CD4-positive, alpha-beta memory T cell (primary cell): ENCODE measurements at regions not wholly inside any gene's neighbourhood (a gene's known extent, or its start where the extent isn't known, plus 50 kb on each side); places are given as distances from the start of the nearest gene placed in this dataset.
A peak's percentile ranks its signal among the peaks of the same experiment; 100 is the strongest.

Source experiments
- CTCF ChIA-PET: fragments of 350-600 bp; sonication (Branson Sonifier 250); formaldehyde crosslinking; loops from one replicate; lab custom pipeline; 2021; ENCODE audit warnings: inconsistent platforms; ENCODE audit not compliant: partially characterized antibody; lab: Charles Lee
- POLR2A ChIA-PET: fragments of 350-600 bp; sonication (Branson Sonifier 250); formaldehyde crosslinking; loops from one replicate; lab custom pipeline; 2021; ENCODE audit not compliant: partially characterized antibody; lab: Charles Lee
- DNase-seq, 5 donors: peaks; one replicate each; pipeline versions ENCODE4 v3.0.0 to v3.0.0-alpha.2; 2020 to 2022; ENCODE audit warnings: mixed read lengths in 1 of 5
- H3K27ac ChIP-seq: one replicate; pipeline ENCODE4 v1.7.0; 2013; ENCODE audit warnings: low read depth, low read length
- H3K27me3 ChIP-seq: 2 replicates; pipeline ENCODE4 v1.7.0; 2013; ENCODE audit warnings: mild to moderate bottlenecking, low read length, moderate library complexity; ENCODE audit not compliant: insufficient read depth
- H3K36me3 ChIP-seq: 2 replicates; pipeline ENCODE4 v1.7.0; 2013; ENCODE audit warnings: mild to moderate bottlenecking, low read length, moderate library complexity; ENCODE audit not compliant: insufficient read depth
- H3K4me1 ChIP-seq: 2 replicates; pipeline ENCODE4 v1.7.0; 2013; ENCODE audit warnings: mild to moderate bottlenecking, low read length, moderate library complexity; ENCODE audit not compliant: insufficient read depth
- H3K4me3 ChIP-seq, 2 donors: one replicate each; pipeline ENCODE4 v1.7.0; 2013; ENCODE audit warnings: low read length in 2 of 2, mild to moderate bottlenecking in 1 of 2
- H3K9me3 ChIP-seq, 2 donors: one replicate each; pipeline ENCODE4 v1.7.0; 2013; ENCODE audit warnings: low read length in 2 of 2, control low read depth in 1 of 2; ENCODE audit not compliant: control insufficient read depth in 1 of 2
- H3K27ac Mint-ChIP-seq, 7 donors: one replicate each; pipeline ENCODE4 v1.8.0; 2020 to 2021; ENCODE audit warnings: mixed read lengths in 7 of 7, mild to moderate bottlenecking in 6 of 7, inconsistent platforms in 3 of 7, moderate library complexity in 3 of 7
- H3K27me3 Mint-ChIP-seq, 2 donors: one replicate each; pipeline ENCODE4 v1.8.0; 2020 to 2021; ENCODE audit warnings: mixed read lengths in 2 of 2
- H3K36me3 Mint-ChIP-seq, 2 donors: one replicate each; pipeline ENCODE4 v1.8.0; 2020 to 2021; ENCODE audit warnings: mixed read lengths in 2 of 2, inconsistent platforms in 1 of 2, mild to moderate bottlenecking in 1 of 2
- H3K4me1 Mint-ChIP-seq, 4 donors: one replicate each; pipeline ENCODE4 v1.8.0; 2020 to 2021; ENCODE audit warnings: mixed read lengths in 4 of 4, mild to moderate bottlenecking in 1 of 4
- H3K4me3 Mint-ChIP-seq, 8 donors: one replicate each; pipeline ENCODE4 v1.8.0; 2020 to 2021; ENCODE audit warnings: mixed read lengths in 8 of 8, mild to moderate bottlenecking in 7 of 8, moderate library complexity in 6 of 8, inconsistent platforms in 3 of 8
- H3K9me3 Mint-ChIP-seq, 8 donors: one replicate each; pipeline ENCODE4 v1.8.0; 2020 to 2021; ENCODE audit warnings: mixed read lengths in 8 of 8, mild to moderate bottlenecking in 5 of 8, inconsistent platforms in 3 of 8, moderate library complexity in 1 of 8
- intact Hi-C: fragments of 100-400 bp; cut with micrococcal nuclease; formaldehyde crosslinking; loops from one replicate; pipeline ENCODE4 v1.15.1; 2023

DNA sequence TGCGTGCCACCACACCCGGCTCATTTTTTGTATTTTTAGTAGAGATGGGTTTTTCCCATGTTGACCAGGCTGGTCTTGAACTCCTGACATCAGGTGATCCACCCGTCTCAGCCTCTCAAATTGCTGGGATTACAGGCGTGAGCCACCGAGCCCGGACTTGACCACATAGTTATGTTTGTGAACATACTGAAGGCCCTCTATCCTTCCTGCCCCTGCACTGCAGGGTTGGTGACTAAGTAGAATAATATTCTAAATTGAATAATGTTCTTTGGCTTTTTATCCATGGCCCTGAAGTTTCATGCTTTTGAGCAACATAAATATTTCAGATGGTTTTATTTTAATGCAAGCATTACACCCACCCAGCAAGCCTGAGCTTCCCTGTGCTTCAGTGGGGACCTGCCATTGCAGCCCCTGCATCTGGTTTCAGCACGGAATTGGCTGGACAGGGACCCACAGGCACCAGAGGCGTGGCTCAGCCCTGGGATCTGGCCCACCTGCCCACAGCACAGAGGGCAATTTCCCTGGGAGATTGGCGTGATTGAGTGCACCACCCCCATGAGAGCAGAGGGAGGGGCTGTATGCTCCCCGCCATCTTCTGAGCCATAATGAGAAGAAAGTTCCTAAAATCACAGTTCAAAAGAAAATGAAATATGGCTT lies 460.5 kb downstream of the BRD1 start:
- no peaks in the 10 kb centered on the region for H3K4me1 ChIP-seq
- Mint-ChIP-seq H3K27ac (no peak overlapping the region), H3K4me1 (no peaks in the 10 kb centered on the region), H3K4me3 (no peak overlapping the region), H3K27me3 (peaks cover 6 to 7% of the 10 kb centered on the region in 2 donors), H3K9me3 (no peaks in the 10 kb centered on the region), H3K36me3 (no peaks in the 10 kb centered on the region)
- POLR2A ChIA-PET = no interaction called here
- no peaks in the 10 kb centered on the region for H3K27me3 ChIP-seq
- H3K9me3 ChIP-seq = no peaks in the 10 kb centered on the region
- H3K36me3 ChIP-seq = no peaks in the 10 kb centered on the region
- intact Hi-C loops = no loop called here
- no peak for DNase-seq
- CTCF ChIA-PET = no interaction called here
- no peak overlapping the region for H3K4me3 ChIP-seq
- H3K27ac ChIP-seq = no peak overlapping the region

DNA sequence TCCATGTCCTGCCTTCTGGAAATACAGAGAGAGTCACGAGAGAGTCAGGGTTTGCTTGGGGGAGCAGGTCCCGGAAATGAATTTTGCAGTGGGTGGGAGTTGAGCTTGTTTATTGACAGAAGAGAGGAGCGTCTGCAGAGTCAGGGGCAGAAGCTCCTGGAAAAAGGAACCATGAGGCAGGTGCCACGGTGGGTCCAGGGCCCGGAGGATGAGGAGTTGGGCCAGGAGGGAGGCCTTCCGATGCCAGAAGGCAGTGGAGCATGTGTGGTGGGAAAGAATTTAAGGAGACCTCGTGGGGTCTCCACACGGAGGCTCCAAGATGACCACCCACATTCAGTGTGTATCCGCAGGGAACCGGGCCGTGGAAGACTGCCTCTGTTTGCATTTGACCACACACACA lies 461.2 kb downstream of the BRD1 start:
- ChIA-PET CTCF (no interaction called here), POLR2A (no interaction called here)
- no peak overlapping the region for H3K4me3 ChIP-seq
- Mint-ChIP-seq H3K27me3 (peaks cover 6 to 9% of the 10 kb centered on the region in 2 donors), H3K27ac (no peak overlapping the region), H3K9me3 (peaks cover 0 to 2% (median 0%) of the 10 kb centered on the region in 8 donors), H3K36me3 (no peaks in the 10 kb centered on the region), H3K4me3 (no peak overlapping the region), H3K4me1 (no peaks in the 10 kb centered on the region)
- no peaks in the 10 kb centered on the region for H3K4me1 ChIP-seq
- no peak for DNase-seq
- intact Hi-C loops = no loop called here
- H3K36me3 ChIP-seq = no peaks in the 10 kb centered on the region
- no peaks in the 10 kb centered on the region for H3K9me3 ChIP-seq
- H3K27ac ChIP-seq = no peak overlapping the region
- H3K27me3 ChIP-seq = no peaks in the 10 kb centered on the region

- Mint-ChIP-seq H3K27me3 (peaks cover 6 to 9% of the 10 kb centered on the region in 2 donors), H3K9me3 (peaks cover 0 to 2% (median 0%) of the 10 kb centered on the region in 8 donors), H3K4me1 (no peaks in the 10 kb centered on the region), H3K36me3 (no peaks in the 10 kb centered on the region), H3K4me3 (no peak overlapping the region), H3K27ac (peak overlapping the region in 1 of 7 donors; percentile 57)
- ChIA-PET CTCF (no interaction called here), POLR2A (no interaction called here)
- no peak for DNase-seq
- Histone ChIP-seq H3K4me1 (no peaks in the 10 kb centered on the region), H3K27ac (no peak overlapping the region), H3K36me3 (no peaks in the 10 kb centered on the region), H3K27me3 (no peaks in the 10 kb centered on the region), H3K9me3 (no peaks in the 10 kb centered on the region), H3K4me3 (no peak overlapping the region)
- intact Hi-C loops = no loop called here
Observed at GRCh38 chr22:49365910-49366309, 461.8 kb downstream of the BRD1 start.

DNA sequence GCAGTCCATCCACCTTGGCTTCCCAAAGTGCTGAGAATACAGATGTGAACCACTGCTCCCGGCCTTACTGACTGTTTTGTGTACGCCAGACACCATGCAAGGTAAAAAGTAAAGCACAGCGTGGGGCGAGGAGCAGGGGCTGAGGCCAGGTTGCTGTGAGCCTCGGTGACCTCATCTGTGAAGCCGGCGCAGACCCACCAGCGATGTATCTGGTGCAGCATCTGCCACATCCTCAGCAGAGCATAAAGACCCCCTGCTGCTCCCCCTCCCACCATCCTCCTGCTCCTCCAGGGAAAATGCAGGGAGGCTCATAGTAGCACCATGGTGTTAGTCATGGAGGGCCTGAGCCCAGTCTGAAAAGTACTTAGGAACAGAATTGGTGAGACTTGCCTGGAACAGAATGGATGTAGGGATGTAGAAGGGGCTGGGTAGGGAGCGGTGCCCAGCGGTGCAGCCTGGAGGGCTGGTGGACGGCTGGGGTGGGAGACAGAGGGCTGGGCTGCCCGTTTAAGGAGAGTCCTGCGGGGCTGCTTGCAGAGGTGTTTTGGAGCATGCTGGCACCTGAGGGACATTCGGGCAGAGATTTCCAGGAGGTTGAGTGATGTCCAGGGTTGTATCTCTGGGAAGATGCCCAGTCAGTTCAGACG lies 462.4 kb downstream of the BRD1 start:
- no peaks in the 10 kb centered on the region for H3K36me3 Mint-ChIP-seq
- CTCF ChIA-PET = interaction anchor here (1.1 kb wide), 1 partner anchor 61 kb away, joined by 3 read pairs; no protein-coding TSS in a partner anchor
- H3K9me3 ChIP-seq = no peaks in the 10 kb centered on the region
- intact Hi-C loops = no loop called here
- H3K36me3 ChIP-seq = no peaks in the 10 kb centered on the region
- DNase-seq = no peak
- H3K27ac ChIP-seq = no peak overlapping the region
- no peak overlapping the region for H3K4me3 ChIP-seq
- H3K27ac Mint-ChIP-seq = no peak overlapping the region
- H3K9me3 Mint-ChIP-seq = peaks cover 0 to 2% (median 0%) of the 10 kb centered on the region in 8 donors
- H3K27me3 Mint-ChIP-seq = peaks cover 6 to 9% of the 10 kb centered on the region in 2 donors
- H3K27me3 ChIP-seq = no peaks in the 10 kb centered on the region
- no peak overlapping the region for H3K4me3 Mint-ChIP-seq
- no peaks in the 10 kb centered on the region for H3K4me1 ChIP-seq
- H3K4me1 Mint-ChIP-seq = no peaks in the 10 kb centered on the region
- POLR2A ChIA-PET = no interaction called here

DNA sequence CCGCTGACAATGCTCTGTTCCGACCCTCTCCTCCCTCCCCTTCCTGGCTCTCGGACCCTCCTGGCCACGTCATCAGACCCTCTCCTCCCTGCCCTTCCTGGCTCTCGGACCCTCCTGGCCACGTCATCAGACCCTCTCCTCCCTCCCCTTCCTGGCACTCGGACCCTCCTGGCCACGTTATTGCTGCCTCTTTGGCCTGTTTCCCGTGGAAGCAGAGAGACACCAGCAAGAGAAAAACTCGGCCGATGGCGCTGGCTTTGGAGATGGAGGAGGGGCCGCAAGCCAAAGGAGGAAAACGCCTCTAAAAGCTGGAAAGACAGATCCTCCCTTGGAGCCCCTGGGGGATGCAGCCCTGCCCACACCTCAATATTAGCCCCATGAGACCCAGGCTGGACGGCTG lies 463.3 kb downstream of the BRD1 start:
- H3K9me3 Mint-ChIP-seq = peaks cover 0 to 2% (median 0%) of the 10 kb centered on the region in 8 donors
- ChIA-PET CTCF (interaction anchor here (1.1 kb wide), 1 partner anchor 60 kb away, joined by 3 read pairs; no protein-coding TSS in a partner anchor), POLR2A (no interaction called here)
- Histone ChIP-seq H3K4me1 (no peaks in the 10 kb centered on the region), H3K36me3 (no peaks in the 10 kb centered on the region), H3K9me3 (no peaks in the 10 kb centered on the region), H3K4me3 (no peak overlapping the region), H3K27me3 (no peaks in the 10 kb centered on the region), H3K27ac (no peak overlapping the region)
- intact Hi-C loops = no loop called here
- H3K4me1 Mint-ChIP-seq = no peaks in the 10 kb centered on the region
- no peak overlapping the region for H3K27ac Mint-ChIP-seq
- H3K36me3 Mint-ChIP-seq = no peaks in the 10 kb centered on the region
- H3K4me3 Mint-ChIP-seq = no peak overlapping the region
- no peak for DNase-seq
- H3K27me3 Mint-ChIP-seq = peaks cover 6 to 9% of the 10 kb centered on the region in 2 donors

DNA sequence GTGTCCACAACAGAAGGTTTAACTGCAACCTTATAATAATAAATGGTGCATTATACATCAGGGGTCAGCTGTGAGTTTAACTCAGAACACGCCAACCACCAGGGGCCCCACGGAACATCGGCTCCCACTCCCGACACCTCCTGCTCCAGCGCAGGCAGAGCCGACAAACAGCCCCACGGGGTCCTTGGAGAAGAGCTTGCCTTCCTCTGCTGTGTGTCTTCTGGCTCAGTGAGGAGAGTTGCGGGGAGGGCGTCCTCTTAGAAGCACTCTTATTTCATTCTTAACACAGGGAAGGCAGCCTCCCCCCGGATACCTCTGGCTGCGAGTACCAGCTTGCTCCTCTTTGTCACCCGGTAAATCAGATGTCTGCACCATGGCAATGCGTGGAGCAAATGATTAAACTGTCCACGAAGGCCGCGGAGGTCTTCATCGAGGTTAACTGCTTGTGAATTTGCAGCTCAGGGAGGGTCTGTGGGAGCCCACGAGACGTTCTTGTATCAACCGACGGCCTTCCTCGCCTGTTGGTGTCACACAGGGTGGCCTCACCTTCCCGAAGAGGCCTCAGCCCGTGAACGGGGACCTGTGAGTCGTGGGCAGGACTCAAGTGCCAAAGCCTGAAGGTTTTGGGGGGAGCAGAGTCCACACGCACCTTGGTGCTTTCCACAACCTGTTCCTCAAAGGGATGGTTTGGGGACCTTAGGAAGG lies 464.0 kb downstream of the BRD1 start:
- CTCF ChIA-PET = no interaction called here
- Histone ChIP-seq H3K27ac (no peak overlapping the region), H3K4me1 (no peaks in the 10 kb centered on the region), H3K9me3 (no peaks in the 10 kb centered on the region), H3K4me3 (no peak overlapping the region), H3K36me3 (no peaks in the 10 kb centered on the region), H3K27me3 (no peaks in the 10 kb centered on the region)
- Mint-ChIP-seq H3K36me3 (no peaks in the 10 kb centered on the region), H3K27ac (no peak overlapping the region), H3K4me1 (no peaks in the 10 kb centered on the region), H3K4me3 (no peak overlapping the region), H3K27me3 (peaks cover 8 to 10% of the 10 kb centered on the region in 2 donors), H3K9me3 (peaks cover 0 to 2% (median 0%) of the 10 kb centered on the region in 8 donors)
- POLR2A ChIA-PET = no interaction called here
- intact Hi-C loops = no loop called here
- DNase-seq = no peak

DNA sequence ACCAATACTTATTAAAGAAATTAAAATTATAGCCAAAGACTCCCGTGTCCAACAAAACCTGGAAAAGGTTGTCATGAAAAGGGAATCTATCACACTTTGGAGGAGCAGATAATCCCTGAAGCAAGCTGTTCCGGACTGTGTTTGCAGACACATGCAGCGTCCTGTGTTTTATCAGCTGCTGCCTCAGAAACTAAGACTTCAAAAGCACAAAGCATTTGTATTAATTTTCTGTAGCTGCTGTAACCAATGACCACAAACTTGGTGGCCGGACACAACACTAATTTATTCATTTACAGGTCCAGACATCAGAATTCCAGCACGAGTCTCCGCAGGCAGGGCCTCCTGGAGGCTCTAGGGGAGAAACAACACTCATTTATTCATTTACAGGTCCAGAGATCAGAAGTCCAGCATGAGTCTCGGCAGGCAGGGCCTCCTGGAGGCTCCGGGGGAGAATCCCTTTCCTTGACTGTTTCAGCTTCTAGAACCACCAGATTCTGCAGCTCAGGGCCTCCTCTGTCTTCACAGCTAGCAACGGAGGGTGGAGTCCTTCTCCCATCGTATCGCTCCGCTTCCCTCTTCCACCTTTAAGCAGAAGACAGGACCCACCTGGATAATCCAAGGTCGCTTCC lies 465.3 kb downstream of the BRD1 start:
- Histone ChIP-seq H3K27me3 (no peaks in the 10 kb centered on the region), H3K4me1 (no peaks in the 10 kb centered on the region), H3K36me3 (no peaks in the 10 kb centered on the region), H3K9me3 (no peaks in the 10 kb centered on the region), H3K27ac (no peak overlapping the region), H3K4me3 (no peak overlapping the region)
- DNase-seq = no peak
- no peaks in the 10 kb centered on the region for H3K36me3 Mint-ChIP-seq
- H3K27me3 Mint-ChIP-seq = peaks cover 3 to 11% of the 10 kb centered on the region in 2 donors
- peaks cover 0 to 2% (median 0%) of the 10 kb centered on the region in 8 donors for H3K9me3 Mint-ChIP-seq
- ChIA-PET POLR2A (no interaction called here), CTCF (no interaction called here)
- intact Hi-C loops = no loop called here
- no peak overlapping the region for H3K27ac Mint-ChIP-seq
- no peak overlapping the region for H3K4me3 Mint-ChIP-seq
- no peaks in the 10 kb centered on the region for H3K4me1 Mint-ChIP-seq
